ENCODE measurements at regions not wholly inside any gene's neighbourhood (a gene's known extent, or its start where the extent isn't known, plus 50 kb on each side); places are given as distances from the start of the nearest gene placed in this dataset.

DNA sequence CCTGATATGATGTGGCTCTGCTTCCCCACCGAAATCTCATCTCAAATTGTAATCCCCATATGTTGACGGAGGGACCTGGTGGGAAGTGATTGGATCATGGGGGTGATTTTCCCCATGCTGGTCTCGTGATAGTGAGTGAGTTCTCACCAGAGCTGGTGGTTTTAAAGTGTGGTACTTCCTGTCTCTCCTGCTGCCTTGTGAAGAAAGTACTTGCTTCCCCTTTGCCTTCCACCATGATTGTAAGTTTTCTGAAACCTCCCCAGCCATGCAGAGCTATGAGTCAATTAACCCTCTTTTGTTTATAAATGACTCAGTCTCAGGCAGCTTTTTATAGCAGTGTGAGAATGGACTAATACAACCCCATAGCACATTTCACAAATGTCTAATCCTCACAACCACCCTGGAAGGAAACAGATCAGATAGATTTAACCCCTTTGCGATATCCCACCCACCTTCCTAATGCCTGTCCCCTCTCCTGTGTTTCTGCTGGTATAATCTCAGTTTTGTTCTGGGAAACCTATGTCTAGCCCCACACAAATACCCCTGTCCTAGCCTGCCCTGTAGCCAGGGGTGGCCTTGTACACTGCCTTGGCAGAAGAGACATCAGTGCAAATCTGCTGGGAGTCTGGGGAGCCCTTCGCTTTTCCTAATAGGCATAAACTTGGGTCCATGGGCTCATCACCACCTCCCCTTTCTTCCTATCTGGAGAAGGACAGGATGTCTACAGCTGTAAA lies 157.0 kb upstream of the RAI14 start:
- no peak for TF ChIP-seq CTCF (IDR thresholded peaks at IDR 0.05; ENCODE audit: insufficient read depth, low read depth, low read length)
- POLR2A ChIA-PET, result interaction anchor here (1.2 kb wide), 1 partner anchor 414 kb away, joined by 5 read pairs; no protein-coding TSS in a partner anchor
- no peaks in the 10 kb centered on the region for H3K27me3 ChIP-seq (ENCODE audit: control insufficient read depth, insufficient read depth, low read length)
- H3K36me3 ChIP-seq (ENCODE audit: control insufficient read depth, insufficient read depth, low read length), result no peaks in the 10 kb centered on the region
- CTCF ChIA-PET, result interaction anchor here (1.3 to 3.4 kb wide), 3 partner anchors 13 to 399 kb away, joined by 4 to 16 read pairs (median 7); no protein-coding TSS in a partner anchor
- no peak overlapping the region for H3K4me3 ChIP-seq (ENCODE audit: low read depth, low read length)
- peak; percentile 72 for DNase-seq (ENCODE audit: low read depth)

- POLR2A ChIA-PET, result no interaction called here
- DNase-seq (ENCODE audit: low read depth), result no peak
- no peak for TF ChIP-seq CTCF (IDR thresholded peaks at IDR 0.05; ENCODE audit: insufficient read depth, low read depth, low read length)
- Histone ChIP-seq H3K36me3 (ENCODE audit: control insufficient read depth, insufficient read depth, low read length) (no peaks in the 10 kb centered on the region), H3K4me3 (ENCODE audit: low read depth, low read length) (no peak overlapping the region), H3K27me3 (ENCODE audit: control insufficient read depth, insufficient read depth, low read length) (no peaks in the 10 kb centered on the region)
- CTCF ChIA-PET, result interaction anchor here (1.2 to 3.4 kb wide), 4 partner anchors 14 to 398 kb away, joined by 4 to 16 read pairs (median 6); no protein-coding TSS in a partner anchor
These were observed 155.8 kb upstream of the RAI14 start for GRCh38 chr5:34500236-34500847.

- H3K27me3 ChIP-seq (ENCODE audit: control insufficient read depth, insufficient read depth, low read length), result no peaks in the 10 kb centered on the region
- no peak for TF ChIP-seq CTCF (IDR thresholded peaks at IDR 0.05; ENCODE audit: insufficient read depth, low read depth, low read length)
- H3K36me3 ChIP-seq (ENCODE audit: control insufficient read depth, insufficient read depth, low read length), result no peaks in the 10 kb centered on the region
- H3K4me3 ChIP-seq (ENCODE audit: low read depth, low read length), result no peak overlapping the region
- CTCF ChIA-PET, result interaction anchor here (0.5 to 3.4 kb wide), 4 partner anchors 15 to 397 kb away, joined by 3 to 16 read pairs (median 4); no protein-coding TSS in a partner anchor
- no peak for DNase-seq (ENCODE audit: low read depth)
- POLR2A ChIA-PET, result no interaction called here
These were observed 155.1 kb upstream of the RAI14 start for GRCh38 chr5:34501016-34501415.

- POLR2A ChIA-PET, result no interaction called here
- H3K36me3 ChIP-seq (ENCODE audit: control insufficient read depth, insufficient read depth, low read length), result no peaks in the 10 kb centered on the region
- H3K4me3 ChIP-seq (ENCODE audit: low read depth, low read length), result no peak overlapping the region
- H3K27me3 ChIP-seq (ENCODE audit: control insufficient read depth, insufficient read depth, low read length), result no peaks in the 10 kb centered on the region
- no peak for TF ChIP-seq CTCF (IDR thresholded peaks at IDR 0.05; ENCODE audit: insufficient read depth, low read depth, low read length)
- CTCF ChIA-PET, result interaction anchor here (1.4 kb wide), 1 partner anchor 397 kb away, joined by 4 read pairs; no protein-coding TSS in a partner anchor
- no peak for DNase-seq (ENCODE audit: low read depth)
These were observed 154.3 kb upstream of the RAI14 start for GRCh38 chr5:34501840-34502239.

DNA sequence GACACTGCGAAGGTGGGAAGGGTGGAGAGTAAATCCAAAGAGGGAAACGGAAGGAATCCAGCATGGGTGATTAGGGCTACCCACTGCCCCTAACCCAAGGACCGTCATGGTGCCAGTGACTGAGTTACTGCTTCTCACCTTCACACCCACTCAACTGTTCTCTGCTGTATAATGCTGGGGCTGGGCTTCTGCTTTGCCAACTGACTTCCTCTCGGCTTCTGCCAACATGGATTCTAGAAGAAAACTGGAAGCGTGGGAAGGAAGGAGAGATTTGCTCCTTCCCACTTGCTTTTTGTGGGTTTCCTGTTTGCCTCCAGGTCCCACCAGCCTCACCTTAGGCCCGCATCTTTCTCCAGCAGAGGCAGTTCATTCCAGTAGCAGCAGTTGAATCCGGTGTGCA lies 153.5 kb upstream of the RAI14 start:
- H3K27me3 ChIP-seq (ENCODE audit: control insufficient read depth, insufficient read depth, low read length), result no peaks in the 10 kb centered on the region
- no peak overlapping the region for H3K4me3 ChIP-seq (ENCODE audit: low read depth, low read length)
- TF ChIP-seq CTCF (IDR thresholded peaks at IDR 0.05; ENCODE audit: insufficient read depth, low read depth, low read length), result no peak
- no peak for DNase-seq (ENCODE audit: low read depth)
- ChIA-PET POLR2A (no interaction called here), CTCF (no interaction called here)
- no peaks in the 10 kb centered on the region for H3K36me3 ChIP-seq (ENCODE audit: control insufficient read depth, insufficient read depth, low read length)

All from BJ (cell line).